Fibroblast of the aortic adventitia (primary cell): ENCODE measurements at regions not wholly inside any gene's neighbourhood (a gene's known extent, or its start where the extent isn't known, plus 50 kb on each side); places are given as distances from the start of the nearest gene placed in this dataset.

Experiments
- DNase-seq: peaks from one replicate; pipeline ENCODE4 v3.0.0-alpha.2; 2010; ENCODE audit warnings: low read depth
- H3K4me3 ChIP-seq: 2 replicates; pipeline ENCODE4 v1.5.1; 2011; ENCODE audit warnings: low read depth, mild to moderate bottlenecking, control low read depth, low read length, moderate library complexity
- CTCF ChIP-seq: IDR thresholded peaks from 2 replicates; pipeline ENCODE4 v1.5.1; 2011; ENCODE audit warnings: mild to moderate bottlenecking, low read length, control low read depth, inconsistent platforms; ENCODE audit not compliant: insufficient read depth

GRCh38 chr18:37741032-37741623, 175.5 kb upstream of the CELF4 start:
- no peak overlapping the region for H3K4me3 ChIP-seq
- no peak for DNase-seq
- TF ChIP-seq CTCF, result no peak

GRCh38 chr18:37734406-37734805, 168.8 kb upstream of the CELF4 start:
- H3K4me3 ChIP-seq, result no peak overlapping the region
- DNase-seq, result no peak
- TF ChIP-seq CTCF, result no peak

GRCh38 chr18:37729716-37730115, 164.1 kb upstream of the CELF4 start:
- no peak for DNase-seq
- no peak for TF ChIP-seq CTCF
- no peak overlapping the region for H3K4me3 ChIP-seq

- DNase-seq, result no peak
- no peak for TF ChIP-seq CTCF
- H3K4me3 ChIP-seq, result no peak overlapping the region
Measured at GRCh38 chr18:37724206-37724605, 158.6 kb upstream of the CELF4 start.

- DNase-seq, result no peak
- TF ChIP-seq CTCF, result no peak
- H3K4me3 ChIP-seq, result no peak overlapping the region
Measured at GRCh38 chr18:37721544-37722522, 156.2 kb upstream of the CELF4 start.

GRCh38 chr18:37720663-37721062, 155.1 kb upstream of the CELF4 start:
- no peak for DNase-seq
- TF ChIP-seq CTCF, result no peak
- H3K4me3 ChIP-seq, result no peak overlapping the region
